Neural progenitor cell (in vitro differentiated cells): ENCODE measurements at regions not wholly inside any gene's neighbourhood (a gene's known extent, or its start where the extent isn't known, plus 50 kb on each side); places are given as distances from the start of the nearest gene placed in this dataset.

Experiments used
- DNase-seq: peaks from one replicate; pipeline ENCODE4 v3.0.0-alpha.2; 2016; ENCODE audit warnings: low spot score
- H2AFZ ChIP-seq: fragments of 200-600 bp; sonication (generic); replicated peaks from 2 replicates; pipeline ENCODE4 v1.6.1; 2016; ENCODE audit warnings: antibody characterized with exemption
- H3F3A ChIP-seq: fragments of 200-600 bp; sonication (generic); 2 replicates; pipeline ENCODE4 v1.6.1; 2016; ENCODE audit warnings: antibody characterized with exemption, low read depth
- H3K27ac ChIP-seq: fragments of 200-600 bp; sonication (generic); 2 replicates; pipeline ENCODE4 v1.5.1; 2016; ENCODE audit warnings: mild to moderate bottlenecking
- H3K27me3 ChIP-seq: fragments of 200-600 bp; sonication (generic); 2 replicates; pipeline ENCODE4 v1.6.1; 2016; ENCODE audit warnings: mild to moderate bottlenecking, moderate library complexity
- H3K36me3 ChIP-seq: fragments of 200-600 bp; sonication (generic); 2 replicates; pipeline ENCODE4 v1.5.1; 2016
- H3K4me1 ChIP-seq: fragments of 200-600 bp; sonication (generic); 2 replicates; pipeline ENCODE4 v1.6.1; 2016; ENCODE audit warnings: mixed run types
- H3K4me2 ChIP-seq: fragments of 200-600 bp; sonication (generic); 2 replicates; pipeline ENCODE4 v1.6.1; 2016
- H3K4me3 ChIP-seq: fragments of 200-600 bp; sonication (generic); 2 replicates; pipeline ENCODE4 v1.5.1; 2016
- H3K79me2 ChIP-seq: fragments of 200-600 bp; sonication (generic); 2 replicates; pipeline ENCODE4 v1.6.1; 2016; ENCODE audit warnings: low read depth
- H3K9ac ChIP-seq: fragments of 200-600 bp; sonication (generic); 2 replicates; pipeline ENCODE4 v1.6.1; 2016
- H3K9me3 ChIP-seq: fragments of 200-600 bp; sonication (generic); 2 replicates; pipeline ENCODE4 v1.5.1; 2016; ENCODE audit warnings: low read depth
- H4K20me1 ChIP-seq: fragments of 200-600 bp; sonication (generic); 2 replicates; pipeline ENCODE4 v1.6.1; 2016; ENCODE audit warnings: low read depth
- H3K27ac Mint-ChIP-seq: 3 replicates; pipeline ENCODE4 v1.8.0; 2021; ENCODE audit warnings: mixed read lengths
- H3K27me3 Mint-ChIP-seq: 2 replicates; pipeline ENCODE4 v1.8.0; 2022; ENCODE audit warnings: low read depth, mild to moderate bottlenecking, inconsistent platforms, moderate library complexity, mixed read lengths; ENCODE audit not compliant: insufficient read depth
- H3K36me3 Mint-ChIP-seq: 3 replicates; pipeline ENCODE4 v1.8.0; 2021; ENCODE audit warnings: mixed read lengths
- H3K4me1 Mint-ChIP-seq: 3 replicates; pipeline ENCODE4 v1.8.0; 2021; ENCODE audit warnings: mixed read lengths
- H3K4me3 Mint-ChIP-seq: 3 replicates; pipeline ENCODE4 v1.8.0; 2021; ENCODE audit warnings: mild to moderate bottlenecking, moderate library complexity, mixed read lengths
- H3K9me3 Mint-ChIP-seq: 3 replicates; pipeline ENCODE4 v1.8.0; 2020; ENCODE audit warnings: mixed read lengths
- CTCF ChIP-seq: fragments of 200-600 bp; sonication (generic); IDR thresholded peaks from 2 replicates; pipeline ENCODE4 v1.5.1; 2017; ENCODE audit warnings: antibody characterized with exemption, mild to moderate bottlenecking
- EZH2 ChIP-seq: fragments of 200-600 bp; sonication (generic); IDR thresholded peaks from 2 replicates; pipeline ENCODE4 v1.6.1; 2017; ENCODE audit warnings: antibody characterized with exemption, mild to moderate bottlenecking, moderate library complexity
- EZH2phosphoT487 ChIP-seq: fragments of 200-600 bp; sonication (generic); IDR thresholded peaks from 2 replicates; pipeline ENCODE4 v1.6.1; 2017; ENCODE audit warnings: antibody characterized with exemption

- Mint-ChIP-seq H3K9me3 (peaks cover 9% of the 10 kb centered on the region), H3K27me3 (peaks cover 3% of the 10 kb centered on the region), H3K4me1 (peaks cover 16% of the 10 kb centered on the region), H3K4me3 (no peak overlapping the region), H3K27ac (no peak overlapping the region), H3K36me3 (no peaks in the 10 kb centered on the region)
- TF ChIP-seq CTCF (no peak), EZH2 (no peak), EZH2phosphoT487 (no peak)
- peaks cover 17% of the 10 kb centered on the region for H3K4me1 ChIP-seq
- no peaks in the 10 kb centered on the region for H3K27me3 ChIP-seq
- no peak overlapping the region for H3K27ac ChIP-seq
- H3K4me2 ChIP-seq: peak overlapping the region; percentile 1
- no peaks in the 10 kb centered on the region for H3F3A ChIP-seq
- H3K4me3 ChIP-seq: no peak overlapping the region
- H4K20me1 ChIP-seq: no peaks in the 10 kb centered on the region
- H2AFZ ChIP-seq: peak overlapping the region; percentile 36
- H3K9me3 ChIP-seq: no peaks in the 10 kb centered on the region
- H3K36me3 ChIP-seq: no peaks in the 10 kb centered on the region
- no peak for DNase-seq
- no peaks in the 10 kb centered on the region for H3K79me2 ChIP-seq
- H3K9ac ChIP-seq: no peak overlapping the region
These were observed 615.8 kb upstream of the ZFHX3 start for GRCh38 chr16:73663720-73664119.

GRCh38 chr16:73636196-73636595 is 588.3 kb upstream of the ZFHX3 start:
- Histone ChIP-seq H3K9ac (no peak overlapping the region), H3K4me3 (no peak overlapping the region), H4K20me1 (no peaks in the 10 kb centered on the region), H3K36me3 (peaks cover 12% of the 10 kb centered on the region), H3K27ac (no peak overlapping the region), H2AFZ (no peak overlapping the region), H3K4me1 (no peaks in the 10 kb centered on the region), H3F3A (no peaks in the 10 kb centered on the region), H3K9me3 (peaks cover 18% of the 10 kb centered on the region), H3K4me2 (no peak overlapping the region), H3K27me3 (no peaks in the 10 kb centered on the region), H3K79me2 (no peaks in the 10 kb centered on the region)
- peaks cover 7% of the 10 kb centered on the region for H3K27me3 Mint-ChIP-seq
- H3K9me3 Mint-ChIP-seq: peaks cover 21% of the 10 kb centered on the region
- H3K27ac Mint-ChIP-seq: no peak overlapping the region
- H3K4me3 Mint-ChIP-seq: no peak overlapping the region
- TF ChIP-seq EZH2 (no peak), CTCF (no peak), EZH2phosphoT487 (no peak)
- H3K4me1 Mint-ChIP-seq: no peaks in the 10 kb centered on the region
- no peak for DNase-seq
- H3K36me3 Mint-ChIP-seq: no peaks in the 10 kb centered on the region

GRCh38 chr16:73629011-73629410 is 581.1 kb upstream of the ZFHX3 start:
- Histone ChIP-seq H3K27ac (no peak overlapping the region), H3K9me3 (no peaks in the 10 kb centered on the region), H3K27me3 (no peaks in the 10 kb centered on the region), H3K4me1 (no peaks in the 10 kb centered on the region), H2AFZ (peak overlapping the region; percentile 10), H3F3A (no peaks in the 10 kb centered on the region), H3K9ac (no peak overlapping the region), H3K4me2 (no peak overlapping the region), H3K4me3 (no peak overlapping the region), H4K20me1 (no peaks in the 10 kb centered on the region), H3K79me2 (no peaks in the 10 kb centered on the region), H3K36me3 (no peaks in the 10 kb centered on the region)
- Mint-ChIP-seq H3K4me1 (peaks cover 3% of the 10 kb centered on the region), H3K27ac (no peak overlapping the region), H3K4me3 (no peak overlapping the region), H3K27me3 (peaks cover 7% of the 10 kb centered on the region), H3K9me3 (no peaks in the 10 kb centered on the region), H3K36me3 (no peaks in the 10 kb centered on the region)
- no peak for DNase-seq
- TF ChIP-seq EZH2 (no peak), EZH2phosphoT487 (no peak), CTCF (no peak)
